Stimulated activated CD8-positive, alpha-beta memory T cell treated with anti-CD3 and anti-CD28 coated beads, Interleukin-2, amount 100 ng/mL, for 48 hours (primary cell): ENCODE measurements at regions not wholly inside any gene's neighbourhood (a gene's known extent, or its start where the extent isn't known, plus 50 kb on each side); places are given as distances from the start of the nearest gene placed in this dataset.

Experiments
- DNase-seq, 2 donors: peaks; one replicate each; pipeline ENCODE4 v3.0.0-alpha.2; 2020; ENCODE audit warnings: low read depth in 2 of 2

GRCh38 chr4:24476282-24476681, 108.1 kb downstream of the DHX15 start:
- no peak for DNase-seq

- DNase-seq, result no peak
These were observed 108.6 kb downstream of the DHX15 start for GRCh38 chr4:24475756-24476155.

GRCh38 chr4:24473309-24473721, 111.0 kb downstream of the DHX15 start:
- no peak for DNase-seq

GRCh38 chr4:24472514-24473308, 111.6 kb downstream of the DHX15 start:
- DNase-seq, result no peak

- no peak for DNase-seq
These were observed 112.2 kb downstream of the DHX15 start for GRCh38 chr4:24472161-24472510.

GRCh38 chr4:24471486-24472160, 112.7 kb downstream of the DHX15 start:
- no peak for DNase-seq

- DNase-seq, result no peak
These were observed 113.5 kb downstream of the DHX15 start for GRCh38 chr4:24470666-24471485.

- no peak for DNase-seq
These were observed 116.3 kb downstream of the DHX15 start for GRCh38 chr4:24468071-24468470.

- no peak for DNase-seq
These were observed 119.8 kb downstream of the DHX15 start for GRCh38 chr4:24464566-24464965.

- DNase-seq, result no peak
These were observed 127.9 kb downstream of the DHX15 start for GRCh38 chr4:24456431-24456830.

- no peak for DNase-seq
These were observed 130.4 kb downstream of the DHX15 start for GRCh38 chr4:24453951-24454350.

- no peak for DNase-seq
These were observed 132.5 kb downstream of the DHX15 start for GRCh38 chr4:24451870-24452269.

- no peak for DNase-seq
These were observed 141.2 kb downstream of the DHX15 start for GRCh38 chr4:24443200-24443599.

- DNase-seq, result no peak
These were observed 143.6 kb downstream of the DHX15 start for GRCh38 chr4:24440765-24441164.

- DNase-seq, result no peak
These were observed 150.1 kb downstream of the DHX15 start for GRCh38 chr4:24434241-24434640.

GRCh38 chr4:24433515-24434214, 150.7 kb downstream of the DHX15 start:
- DNase-seq, result no peak

GRCh38 chr4:24428850-24429249, 155.5 kb downstream of the DHX15 start:
- no peak for DNase-seq

GRCh38 chr4:24426557-24426956, 157.8 kb downstream of the DHX15 start:
- DNase-seq, result no peak

- DNase-seq, result no peak
These were observed 158.5 kb downstream of the DHX15 start for GRCh38 chr4:24425863-24426262.

GRCh38 chr4:24423670-24424069, 160.7 kb downstream of the DHX15 start:
- no peak for DNase-seq

GRCh38 chr4:24422644-24423043, 161.7 kb downstream of the DHX15 start:
- no peak for DNase-seq
